Activated CD8-positive, alpha-beta T cell treated with anti-CD3 and anti-CD28 coated beads for 36 hours (primary cell): ENCODE measurements at regions not wholly inside any gene's neighbourhood (a gene's known extent, or its start where the extent isn't known, plus 50 kb on each side); places are given as distances from the start of the nearest gene placed in this dataset.

Source experiments
- ATAC-seq: fragments of 200-7000 bp; cut with Tn5 transposase; one replicate; pipeline ENCODE4 v1.10.0; 2021; ENCODE audit warnings: mild to moderate bottlenecking, moderate library complexity
- CTCF ChIA-PET: fragments of 350-600 bp; sonication (Branson Sonifier 250); formaldehyde crosslinking; loops from one replicate; lab custom pipeline; 2021; ENCODE audit warnings: antibody characterized with exemption; lab: Charles Lee
- POLR2A ChIA-PET: fragments of 350-600 bp; sonication (Branson Sonifier 250); formaldehyde crosslinking; loops from one replicate; lab custom pipeline; 2021; ENCODE audit warnings: antibody characterized with exemption; lab: Charles Lee
- DNase-seq: peaks from one replicate; pipeline ENCODE4 v3.0.0-alpha.2; 2020
- H3K27ac Mint-ChIP-seq: one replicate; pipeline ENCODE4 v1.8.0; 2021; ENCODE audit warnings: mild to moderate bottlenecking, mixed read lengths
- H3K27me3 Mint-ChIP-seq: one replicate; pipeline ENCODE4 v1.8.0; 2021; ENCODE audit warnings: mixed read lengths
- H3K36me3 Mint-ChIP-seq: one replicate; pipeline ENCODE4 v1.8.0; 2021; ENCODE audit warnings: low read depth, mixed read lengths
- H3K4me1 Mint-ChIP-seq: one replicate; pipeline ENCODE4 v1.8.0; 2021; ENCODE audit warnings: low read depth, mixed read lengths
- H3K4me3 Mint-ChIP-seq: one replicate; pipeline ENCODE4 v1.8.0; 2021; ENCODE audit warnings: mild to moderate bottlenecking, moderate library complexity, mixed read lengths
- H3K9me3 Mint-ChIP-seq: one replicate; pipeline ENCODE4 v1.8.0; 2021; ENCODE audit warnings: mixed read lengths
- intact Hi-C: fragments of 100-400 bp; cut with micrococcal nuclease; formaldehyde crosslinking; loops from one replicate; pipeline ENCODE4 v1.10.0; 2022
- TF ChIP-seq, protein P1 (sequence below): fragments of 200-600 bp; IDR thresholded peaks from one replicate; pipeline ENCODE4 v1.8.0; 2022; ENCODE audit warnings: antibody characterized with exemption, mild to moderate bottlenecking

DNA sequence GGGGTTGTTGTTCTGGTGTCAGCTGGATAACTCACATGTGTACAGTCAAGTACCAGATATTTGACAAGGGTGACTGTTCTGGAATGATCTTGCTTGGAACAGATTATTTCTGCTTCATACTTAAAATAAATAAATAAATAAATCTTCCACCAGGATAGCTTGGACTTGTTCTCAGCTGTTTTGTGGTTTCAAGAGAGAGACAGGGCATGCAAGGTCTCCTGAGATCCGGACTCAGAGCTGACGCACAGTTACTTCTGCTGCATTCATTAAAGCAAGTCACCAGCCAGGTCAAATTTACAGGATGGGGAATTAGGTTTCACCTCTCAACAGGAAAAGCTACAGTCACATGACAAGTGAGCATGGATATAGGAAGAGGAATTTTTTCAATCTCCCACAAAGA is 285.0 kb upstream of the SPTLC3 start:
- intact Hi-C loops = no loop called here
- Mint-ChIP-seq H3K9me3 (peaks cover 6% of the 10 kb centered on the region), H3K27me3 (no peaks in the 10 kb centered on the region), H3K27ac (no peak overlapping the region), H3K36me3 (no peaks in the 10 kb centered on the region), H3K4me3 (no peak overlapping the region), H3K4me1 (no peaks in the 10 kb centered on the region)
- DNase-seq = no peak
- ChIA-PET CTCF (interaction anchor here (0.8 kb wide), 1 partner anchor 12 kb away, joined by 3 read pairs; no protein-coding TSS in a partner anchor), POLR2A (no interaction called here)
- TF ChIP-seq, protein P1, sequence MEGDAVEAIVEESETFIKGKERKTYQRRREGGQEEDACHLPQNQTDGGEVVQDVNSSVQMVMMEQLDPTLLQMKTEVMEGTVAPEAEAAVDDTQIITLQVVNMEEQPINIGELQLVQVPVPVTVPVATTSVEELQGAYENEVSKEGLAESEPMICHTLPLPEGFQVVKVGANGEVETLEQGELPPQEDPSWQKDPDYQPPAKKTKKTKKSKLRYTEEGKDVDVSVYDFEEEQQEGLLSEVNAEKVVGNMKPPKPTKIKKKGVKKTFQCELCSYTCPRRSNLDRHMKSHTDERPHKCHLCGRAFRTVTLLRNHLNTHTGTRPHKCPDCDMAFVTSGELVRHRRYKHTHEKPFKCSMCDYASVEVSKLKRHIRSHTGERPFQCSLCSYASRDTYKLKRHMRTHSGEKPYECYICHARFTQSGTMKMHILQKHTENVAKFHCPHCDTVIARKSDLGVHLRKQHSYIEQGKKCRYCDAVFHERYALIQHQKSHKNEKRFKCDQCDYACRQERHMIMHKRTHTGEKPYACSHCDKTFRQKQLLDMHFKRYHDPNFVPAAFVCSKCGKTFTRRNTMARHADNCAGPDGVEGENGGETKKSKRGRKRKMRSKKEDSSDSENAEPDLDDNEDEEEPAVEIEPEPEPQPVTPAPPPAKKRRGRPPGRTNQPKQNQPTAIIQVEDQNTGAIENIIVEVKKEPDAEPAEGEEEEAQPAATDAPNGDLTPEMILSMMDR = no peak
- ATAC-seq = no peak

DNA sequence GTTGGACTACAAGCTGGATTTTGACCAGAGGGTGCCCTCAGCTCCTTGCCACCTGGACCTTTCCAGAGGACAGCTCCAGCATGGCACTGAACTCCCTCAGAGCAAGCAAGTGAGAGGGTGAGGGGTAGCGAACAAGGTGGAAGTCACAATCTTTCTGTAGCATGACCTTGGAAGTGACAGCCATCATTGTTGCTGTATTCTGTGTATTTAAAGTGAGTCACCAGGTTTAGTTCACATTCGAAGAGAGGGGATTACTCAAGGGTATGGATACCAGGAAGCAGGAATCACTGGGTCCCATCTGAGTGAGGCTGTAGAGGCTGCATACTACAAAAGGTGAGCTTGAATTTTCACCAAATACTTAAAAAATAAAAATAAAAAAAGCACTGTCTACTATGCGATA is 280.0 kb upstream of the SPTLC3 start:
- no peaks in the 10 kb centered on the region for H3K36me3 Mint-ChIP-seq
- ChIA-PET POLR2A (no interaction called here), CTCF (no interaction called here)
- DNase-seq (no peak), ATAC-seq (no peak)
- H3K27me3 Mint-ChIP-seq = no peaks in the 10 kb centered on the region
- H3K4me1 Mint-ChIP-seq = no peaks in the 10 kb centered on the region
- no peak overlapping the region for H3K27ac Mint-ChIP-seq
- H3K9me3 Mint-ChIP-seq = no peaks in the 10 kb centered on the region
- no peak overlapping the region for H3K4me3 Mint-ChIP-seq
- TF ChIP-seq, protein P1 = no peak
- intact Hi-C loops = no loop called here

DNA sequence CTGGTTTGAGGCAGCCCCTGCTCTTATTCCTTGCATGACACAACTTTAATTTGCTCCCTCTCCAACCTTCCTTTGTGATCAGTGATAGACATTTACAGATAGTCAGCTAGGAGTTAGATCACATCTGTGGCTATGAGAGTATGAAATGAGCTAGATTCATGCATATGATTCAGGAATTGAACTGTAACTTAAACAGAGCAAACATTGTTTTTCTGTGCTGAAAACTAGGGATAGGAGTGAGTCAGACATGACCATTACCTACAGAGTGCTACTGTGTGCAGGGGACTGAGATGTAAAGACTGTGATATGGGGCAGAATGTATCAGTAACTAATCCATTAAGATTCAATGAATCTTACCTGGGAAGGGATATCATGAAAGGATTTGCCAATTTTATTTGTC is 279.4 kb upstream of the SPTLC3 start:
- Mint-ChIP-seq H3K4me3 (no peak overlapping the region), H3K27me3 (no peaks in the 10 kb centered on the region), H3K27ac (no peak overlapping the region), H3K4me1 (no peaks in the 10 kb centered on the region), H3K9me3 (no peaks in the 10 kb centered on the region), H3K36me3 (no peaks in the 10 kb centered on the region)
- intact Hi-C loops = no loop called here
- ATAC-seq (no peak), DNase-seq (no peak)
- TF ChIP-seq, protein P1 = no peak
- POLR2A ChIA-PET = no interaction called here
- CTCF ChIA-PET = no interaction called here

DNA sequence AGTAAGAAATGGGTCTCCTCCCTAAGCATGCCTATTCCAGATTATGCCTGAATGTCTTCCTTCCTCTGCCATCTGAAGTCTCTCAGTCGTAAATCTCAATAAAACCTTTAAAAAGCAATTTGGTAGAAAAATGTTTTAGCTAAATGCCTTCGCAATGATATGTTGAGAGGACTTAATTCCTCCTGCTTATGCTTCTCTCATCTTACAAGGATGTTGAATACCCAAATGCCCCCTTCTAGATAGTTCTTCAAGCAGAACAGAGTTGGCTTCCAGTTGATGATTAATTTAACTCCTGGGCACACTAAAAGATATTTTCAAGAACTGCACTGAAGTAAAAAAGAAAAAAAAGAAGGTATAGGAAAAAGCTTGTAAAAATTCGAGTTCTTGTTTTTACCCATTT is 275.0 kb upstream of the SPTLC3 start:
- DNase-seq (no peak), ATAC-seq (no peak)
- intact Hi-C loops = no loop called here
- H3K27me3 Mint-ChIP-seq = no peaks in the 10 kb centered on the region
- no peaks in the 10 kb centered on the region for H3K4me1 Mint-ChIP-seq
- H3K9me3 Mint-ChIP-seq = no peaks in the 10 kb centered on the region
- no peak overlapping the region for H3K4me3 Mint-ChIP-seq
- no peak overlapping the region for H3K27ac Mint-ChIP-seq
- CTCF ChIA-PET = no interaction called here
- TF ChIP-seq, protein P1 = no peak
- no peaks in the 10 kb centered on the region for H3K36me3 Mint-ChIP-seq
- POLR2A ChIA-PET = no interaction called here

DNA sequence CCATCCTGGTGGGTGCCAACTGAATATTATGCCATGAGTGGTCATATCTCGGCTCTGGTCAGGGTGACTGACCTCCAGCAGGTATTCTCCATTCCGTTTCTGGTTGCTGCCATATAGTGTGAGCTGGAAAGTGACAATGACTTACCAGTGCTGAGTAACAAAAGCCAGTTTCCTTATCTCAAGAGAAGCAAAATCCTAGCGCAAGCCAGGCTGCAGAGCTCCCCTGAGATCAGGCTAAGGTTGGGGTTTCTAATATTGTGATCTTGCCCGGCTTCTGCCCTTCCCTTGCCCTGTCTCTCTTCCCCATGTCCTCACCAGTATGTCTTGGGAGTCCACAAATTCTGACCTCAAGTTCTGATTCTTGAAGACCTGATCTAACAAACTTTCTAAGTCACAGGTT is 271.3 kb upstream of the SPTLC3 start:
- Mint-ChIP-seq H3K27ac (no peak overlapping the region), H3K4me3 (no peak overlapping the region), H3K9me3 (peaks cover 1% of the 10 kb centered on the region), H3K36me3 (no peaks in the 10 kb centered on the region), H3K4me1 (no peaks in the 10 kb centered on the region), H3K27me3 (no peaks in the 10 kb centered on the region)
- intact Hi-C loops = no loop called here
- POLR2A ChIA-PET = no interaction called here
- no peak for ATAC-seq
- TF ChIP-seq, protein P1 = no peak
- CTCF ChIA-PET = no interaction called here
- no peak for DNase-seq
